ENCODE measurements at regions not wholly inside any gene's neighbourhood (a gene's known extent, or its start where the extent isn't known, plus 50 kb on each side); places are given as distances from the start of the nearest gene placed in this dataset.

- no peak overlapping the region for H3K4me3 ChIP-seq (ENCODE audit: low read depth, poor library complexity, severe bottlenecking)
- 73 to 84% methylated on average over 3 of the region's 3 CpGs for WGBS, 2 donors
- intact Hi-C loops (cut with DNase I; ENCODE audit: low total_unique reads): no loop called here
- DNase-seq (ENCODE audit: low spot score in 2 of 2): no peak
- TF ChIP-seq POLR2A (IDR thresholded peaks at IDR 0.05) (no peak), CTCF (IDR thresholded peaks at IDR 0.05) (no peak)
These were observed 158.6 kb downstream of the ICE1 start for GRCh38 chr5:5581080-5581479.

GRCh38 chr5:5576744-5577143 lies 154.3 kb downstream of the ICE1 start:
- peak in 1 of 2 donors; percentile 4 for DNase-seq (ENCODE audit: low spot score in 2 of 2)
- no peak overlapping the region for H3K4me3 ChIP-seq (ENCODE audit: low read depth, poor library complexity, severe bottlenecking)
- TF ChIP-seq CTCF (IDR thresholded peaks at IDR 0.05) (no peak), POLR2A (IDR thresholded peaks at IDR 0.05) (no peak)
- intact Hi-C loops (cut with DNase I; ENCODE audit: low total_unique reads): no loop called here
- 81 to 85% methylated on average over 6 of the region's 6 CpGs for WGBS, 2 donors

- intact Hi-C loops (cut with DNase I; ENCODE audit: low total_unique reads): no loop called here
- DNase-seq (ENCODE audit: low spot score in 2 of 2): no peak
- 85 to 88% methylated on average over 2 of the region's 2 CpGs for WGBS, 2 donors
- H3K4me3 ChIP-seq (ENCODE audit: low read depth, poor library complexity, severe bottlenecking): no peak overlapping the region
- no peak for TF ChIP-seq POLR2A (IDR thresholded peaks at IDR 0.05)
- no peak for TF ChIP-seq CTCF (IDR thresholded peaks at IDR 0.05)
These were observed 153.0 kb downstream of the ICE1 start for GRCh38 chr5:5575461-5575860.

GRCh38 chr5:5573798-5574380 lies 151.4 kb downstream of the ICE1 start:
- intact Hi-C loops (cut with DNase I; ENCODE audit: low total_unique reads): no loop called here
- H3K4me3 ChIP-seq (ENCODE audit: low read depth, poor library complexity, severe bottlenecking): no peak overlapping the region
- DNase-seq (ENCODE audit: low spot score in 2 of 2): peak in 1 of 2 donors; percentile 39
- TF ChIP-seq CTCF (IDR thresholded peaks at IDR 0.05) (no peak), POLR2A (IDR thresholded peaks at IDR 0.05) (no peak)
- WGBS, 2 donors: 80 to 81% methylated on average over 15 of the region's 15 CpGs

GRCh38 chr5:5572976-5573797 lies 150.7 kb downstream of the ICE1 start:
- peak in 1 of 2 donors; percentile 72 for DNase-seq (ENCODE audit: low spot score in 2 of 2)
- intact Hi-C loops (cut with DNase I; ENCODE audit: low total_unique reads): no loop called here
- 34 to 43% methylated on average over 21 of the region's 21 CpGs for whole genome bisulfite sequencing, 2 donors
- no peak overlapping the region for H3K4me3 ChIP-seq (ENCODE audit: low read depth, poor library complexity, severe bottlenecking)
- TF ChIP-seq CTCF (IDR thresholded peaks at IDR 0.05) (no peak), POLR2A (IDR thresholded peaks at IDR 0.05) (no peak)
